Astrocyte (in vitro differentiated cells and primary cell): ENCODE measurements at regions not wholly inside any gene's neighbourhood (a gene's known extent, or its start where the extent isn't known, plus 50 kb on each side); places are given as distances from the start of the nearest gene placed in this dataset.

ENCODE experiments used
- CTCF ChIP-seq: IDR thresholded peaks from 2 replicates; pipeline ENCODE4 v1.5.1; 2011; ENCODE audit warnings: low read depth, mild to moderate bottlenecking, inconsistent platforms, low read length, moderate library complexity; ENCODE audit not compliant: insufficient read depth
- EZH2 ChIP-seq: IDR thresholded peaks from 2 replicates; pipeline ENCODE4 v1.6.1; 2012; ENCODE audit warnings: mild to moderate bottlenecking, low read length, inconsistent platforms; ENCODE audit not compliant: insufficient read depth

- no peak for TF ChIP-seq CTCF
- TF ChIP-seq EZH2 = no peak
These were observed 102.7 kb upstream of the NPTX2 start for GRCh38 chr7:98514211-98515031.
